SH-SY5Y (cell line): ENCODE measurements at regions not wholly inside any gene's neighbourhood (a gene's known extent, or its start where the extent isn't known, plus 50 kb on each side); places are given as distances from the start of the nearest gene placed in this dataset.

Experiments
- GATA2 ChIP-seq: IDR thresholded peaks from 2 replicates; pipeline ENCODE4 v1.6.1; 2011; ENCODE audit warnings: mild to moderate bottlenecking, low read depth, low read length
- GATA3 ChIP-seq: IDR thresholded peaks from 2 replicates; pipeline ENCODE4 v1.6.1; 2011; ENCODE audit warnings: low read depth, mild to moderate bottlenecking, low read length, moderate library complexity

- TF ChIP-seq GATA3, result no peak
- TF ChIP-seq GATA2, result no peak
Measured at GRCh38 chr2:19120181-19120580, 238.2 kb downstream of the OSR1 start.
